Chondrocyte (in vitro differentiated cells): ENCODE measurements at regions not wholly inside any gene's neighbourhood (a gene's known extent, or its start where the extent isn't known, plus 50 kb on each side); places are given as distances from the start of the nearest gene placed in this dataset.
"Not testable (repeated sequence)": the region's sequence is repeated elsewhere in the genome, so short reads cannot be mapped to it uniquely, and the experiment has no call there.

Experiments
- DNase-seq: peaks from one replicate; pipeline ENCODE4 v3.0.0; 2021; ENCODE audit warnings: mixed read lengths, low spot score
- H3K27ac Mint-ChIP-seq: one replicate; pipeline ENCODE4 v1.8.0; 2021; ENCODE audit warnings: mild to moderate bottlenecking, moderate library complexity, mixed read lengths; ENCODE audit not compliant: unreplicated experiment
- H3K27me3 Mint-ChIP-seq: 2 replicates; pipeline ENCODE4 v1.8.0; 2021; ENCODE audit warnings: low read depth, mixed read lengths
- H3K36me3 Mint-ChIP-seq: 2 replicates; pipeline ENCODE4 v1.8.0; 2021; ENCODE audit warnings: low read depth, mixed read lengths
- H3K4me1 Mint-ChIP-seq: 2 replicates; pipeline ENCODE4 v1.8.0; 2021; ENCODE audit warnings: low read depth, mild to moderate bottlenecking, mixed read lengths
- H3K4me3 Mint-ChIP-seq: one replicate; pipeline ENCODE4 v1.8.0; 2021; ENCODE audit warnings: mild to moderate bottlenecking, moderate library complexity, mixed read lengths; ENCODE audit not compliant: unreplicated experiment
- H3K9me3 Mint-ChIP-seq: 2 replicates; pipeline ENCODE4 v1.8.0; 2021; ENCODE audit warnings: low read depth, mixed read lengths
- CTCF ChIP-seq: fragments of 200-600 bp; sonication (generic); IDR thresholded peaks from 2 replicates; pipeline ENCODE4 v1.5.0; 2021; ENCODE audit warnings: antibody characterized with exemption, mild to moderate bottlenecking, moderate library complexity

GRCh38 chr18:40148960-40149359 is 1806.1 kb upstream of the PIK3C3 start:
- Mint-ChIP-seq H3K27me3 (peaks cover 1% of the 10 kb centered on the region), H3K27ac (no peak overlapping the region), H3K4me3 (no peak overlapping the region), H3K36me3 (no peaks in the 10 kb centered on the region), H3K4me1 (no peaks in the 10 kb centered on the region), H3K9me3 (no peaks in the 10 kb centered on the region)
- TF ChIP-seq CTCF = no peak
- no peak for DNase-seq

DNA sequence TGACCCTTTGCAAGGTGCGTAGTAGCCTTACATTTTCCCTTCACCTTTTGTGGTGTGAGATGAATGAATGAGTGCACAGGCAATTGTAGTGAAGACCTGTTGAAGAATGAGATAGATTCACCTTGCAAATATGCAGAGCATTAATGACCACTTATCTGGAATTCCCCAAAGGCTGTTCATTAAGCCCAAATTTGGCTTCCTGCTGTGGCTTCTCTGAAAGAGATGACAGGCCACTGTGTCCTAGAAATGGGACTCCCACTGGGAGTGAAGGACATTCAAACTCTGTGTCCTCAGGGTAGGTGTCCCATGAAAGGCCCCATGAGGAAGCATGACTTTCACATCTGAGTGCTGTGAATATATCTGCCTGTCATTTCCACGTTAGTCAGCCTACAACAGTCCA is 1821.8 kb upstream of the PIK3C3 start:
- no peaks in the 10 kb centered on the region for H3K4me1 Mint-ChIP-seq
- H3K27me3 Mint-ChIP-seq = no peaks in the 10 kb centered on the region
- no peak for TF ChIP-seq CTCF
- no peak for DNase-seq
- H3K27ac Mint-ChIP-seq = no peak overlapping the region
- H3K4me3 Mint-ChIP-seq = no peak overlapping the region
- no peaks in the 10 kb centered on the region for H3K36me3 Mint-ChIP-seq
- H3K9me3 Mint-ChIP-seq = peaks cover 7% of the 10 kb centered on the region

DNA sequence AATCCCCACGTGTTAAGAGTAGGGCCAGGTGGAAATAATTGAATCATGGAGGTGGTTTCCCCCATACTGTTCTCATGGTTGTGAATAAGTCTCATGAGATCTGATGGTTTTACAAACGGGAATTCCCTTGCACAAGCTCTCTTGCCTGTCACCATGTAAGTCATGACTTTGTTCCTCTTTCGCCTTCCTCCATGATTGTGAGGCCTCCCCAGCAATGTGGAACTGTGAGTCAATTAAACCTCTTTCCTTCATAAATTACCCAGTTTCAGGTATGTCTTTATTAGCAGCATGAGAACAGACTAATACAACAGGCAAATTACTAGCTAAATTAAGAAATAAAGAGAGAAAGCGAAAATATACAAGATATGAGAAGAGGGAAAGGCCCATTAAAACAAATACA is 1822.6 kb upstream of the PIK3C3 start:
- not testable (repeated sequence) for H3K9me3 Mint-ChIP-seq, H3K4me1 Mint-ChIP-seq, H3K4me3 Mint-ChIP-seq, DNase-seq, H3K27me3 Mint-ChIP-seq, H3K27ac Mint-ChIP-seq, H3K36me3 Mint-ChIP-seq

DNA sequence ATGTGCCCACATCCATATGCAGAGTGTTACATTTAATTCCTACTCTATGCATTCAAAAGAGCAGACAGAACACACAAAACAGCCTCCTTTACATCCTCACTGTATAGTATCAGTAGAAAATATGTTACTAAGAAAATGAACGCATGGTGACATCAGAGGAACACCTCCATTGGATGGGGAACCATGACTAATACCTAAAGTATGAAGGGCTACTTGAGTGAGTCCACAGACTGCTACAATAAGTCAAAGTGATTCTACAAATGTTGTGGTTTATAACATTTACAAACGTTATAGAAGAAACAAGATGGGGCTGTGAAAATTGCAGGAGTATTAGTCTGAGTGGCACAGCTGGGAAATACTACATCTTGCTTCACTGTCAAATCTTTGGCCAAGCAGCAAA is 1830.9 kb upstream of the PIK3C3 start:
- H3K4me3 Mint-ChIP-seq = no peak overlapping the region
- H3K27me3 Mint-ChIP-seq = no peaks in the 10 kb centered on the region
- DNase-seq = no peak
- TF ChIP-seq CTCF = no peak
- H3K36me3 Mint-ChIP-seq = no peaks in the 10 kb centered on the region
- no peaks in the 10 kb centered on the region for H3K4me1 Mint-ChIP-seq
- peaks cover under 1% of the 10 kb centered on the region for H3K9me3 Mint-ChIP-seq
- H3K27ac Mint-ChIP-seq = no peak overlapping the region

DNA sequence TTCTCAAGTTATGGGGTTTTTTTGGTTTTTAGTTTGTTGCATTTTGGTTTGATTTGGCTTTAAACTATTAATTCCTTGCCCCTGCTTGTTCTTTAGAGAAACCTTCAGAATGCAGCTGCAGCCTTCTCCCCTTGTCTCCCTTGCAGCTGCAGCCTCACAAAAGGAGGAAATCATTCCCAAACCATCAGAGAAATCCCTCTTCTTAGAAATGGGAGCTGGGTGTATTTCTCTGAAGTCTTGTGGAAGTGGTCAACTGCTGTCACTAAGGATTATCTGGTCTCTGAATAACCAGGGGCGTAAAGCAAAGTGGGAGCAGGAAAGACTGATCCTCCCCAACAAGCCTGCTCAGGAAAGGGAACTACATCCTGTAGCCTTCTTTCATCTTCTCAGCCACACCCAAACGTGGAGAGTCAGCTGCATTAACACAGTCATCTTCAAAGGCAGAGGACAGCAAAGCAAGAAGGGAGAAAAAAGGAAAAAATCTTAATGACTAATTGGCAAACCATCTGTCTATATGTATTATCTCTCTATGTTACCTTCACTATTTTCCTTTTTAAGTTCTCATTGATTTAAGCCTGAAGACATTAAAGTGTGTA is 1834.1 kb upstream of the PIK3C3 start:
- H3K4me3 Mint-ChIP-seq = no peak overlapping the region
- no peak for TF ChIP-seq CTCF
- no peaks in the 10 kb centered on the region for H3K27me3 Mint-ChIP-seq
- no peaks in the 10 kb centered on the region for H3K36me3 Mint-ChIP-seq
- no peak overlapping the region for H3K27ac Mint-ChIP-seq
- peaks cover 20% of the 10 kb centered on the region for H3K9me3 Mint-ChIP-seq
- H3K4me1 Mint-ChIP-seq = no peaks in the 10 kb centered on the region
- no peak for DNase-seq

- TF ChIP-seq CTCF = no peak
- no peak for DNase-seq
- Mint-ChIP-seq H3K27me3 (no peaks in the 10 kb centered on the region), H3K36me3 (no peaks in the 10 kb centered on the region), H3K9me3 (peaks cover 20% of the 10 kb centered on the region), H3K4me3 (no peak overlapping the region), H3K27ac (no peak overlapping the region), H3K4me1 (no peaks in the 10 kb centered on the region)
These were observed 1834.7 kb upstream of the PIK3C3 start for GRCh38 chr18:40120356-40120755.

- not testable (repeated sequence) for H3K27me3 Mint-ChIP-seq, H3K27ac Mint-ChIP-seq
- peaks cover 20% of the 10 kb centered on the region for H3K9me3 Mint-ChIP-seq
These were observed 1835.5 kb upstream of the PIK3C3 start for GRCh38 chr18:40119581-40119980.

More at GRCh38 chr18:40119581-40119980, 1835.5 kb upstream of the PIK3C3 start:
- not testable (repeated sequence) for H3K36me3 Mint-ChIP-seq, H3K4me3 Mint-ChIP-seq, DNase-seq, H3K4me1 Mint-ChIP-seq
